Ascending aorta (tissue), 2 donors: ENCODE measurements at regions not wholly inside any gene's neighbourhood (a gene's known extent, or its start where the extent isn't known, plus 50 kb on each side); places are given as distances from the start of the nearest gene placed in this dataset.

Experiments used
- DNase-seq, 2 donors: peaks; one replicate each; pipeline ENCODE4 v3.0.0-alpha.2; 2019; ENCODE audit warnings: low spot score in 2 of 2
- H3K27ac ChIP-seq, 2 donors: fragments of 200-600 bp; sonication (generic); one replicate each; pipeline ENCODE4 v1.5.1; 2016 to 2017; ENCODE audit warnings: mild to moderate bottlenecking in 1 of 2
- H3K27me3 ChIP-seq: fragments of 200-600 bp; sonication (generic); one replicate; pipeline ENCODE4 v1.5.1; 2017
- H3K36me3 ChIP-seq, 2 donors: fragments of 200-600 bp; sonication (generic); one replicate each; pipeline ENCODE4 v1.5.1; 2016
- H3K4me1 ChIP-seq, 2 donors: fragments of 200-600 bp; sonication (generic); one replicate each; pipeline ENCODE4 v1.5.1; 2016 to 2017; ENCODE audit warnings: mild to moderate bottlenecking in 1 of 2
- H3K4me3 ChIP-seq, 2 donors: fragments of 200-600 bp; sonication (generic); one replicate each; pipeline ENCODE4 v1.5.1; 2016 to 2017; ENCODE audit warnings: mild to moderate bottlenecking in 1 of 2
- H3K9me3 ChIP-seq, 2 donors: fragments of 200-600 bp; sonication (generic); one replicate each; pipeline ENCODE4 v1.5.1; 2016
- intact Hi-C: fragments of 100-400 bp; cut with DNase I; formaldehyde crosslinking; loops from one replicate; pipeline ENCODE4 v1.15.1; 2023
- TF ChIP-seq, protein P1 (sequence below), 3 experiments: fragments of 200-600 bp in 2 of 3; fragments of 450-650 bp in 1 of 3; sonication (generic) in 2 of 3; IDR thresholded peaks; one replicate each; pipeline ENCODE4 v1.5.1; 2016 to 2019; ENCODE audit warnings: antibody characterized with exemption in 3 of 3, mild to moderate bottlenecking in 1 of 3, moderate library complexity in 1 of 3

DNA sequence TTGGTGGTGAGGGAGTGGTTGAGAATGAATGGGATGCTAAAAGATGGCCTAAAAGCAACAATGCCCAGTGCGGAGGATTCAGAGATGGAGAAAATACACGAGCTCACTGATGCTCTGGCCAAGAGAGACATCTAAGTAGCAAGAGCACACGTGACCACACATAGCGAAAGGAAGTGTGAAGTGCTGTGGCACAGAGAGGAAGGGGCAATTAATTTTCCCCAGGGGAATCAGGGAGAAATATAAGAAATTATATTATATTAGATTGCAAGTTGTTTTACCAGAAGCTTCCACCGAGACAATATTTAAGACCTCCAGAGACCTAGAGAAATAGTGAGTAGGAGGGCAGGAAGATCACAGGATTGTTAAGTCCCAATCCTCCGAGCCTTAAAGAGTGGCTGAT lies 80.6 kb downstream of the RCN1 start:
- no peak overlapping the region for H3K27ac ChIP-seq
- no peaks in the 10 kb centered on the region for H3K9me3 ChIP-seq
- H3K27me3 ChIP-seq = no peaks in the 10 kb centered on the region
- H3K4me1 ChIP-seq = no peaks in the 10 kb centered on the region
- intact Hi-C loops = loop anchor here (10.0 kb wide), 1 partner anchor 777 kb away; no protein-coding TSS in a partner anchor
- TF ChIP-seq, protein P1, sequence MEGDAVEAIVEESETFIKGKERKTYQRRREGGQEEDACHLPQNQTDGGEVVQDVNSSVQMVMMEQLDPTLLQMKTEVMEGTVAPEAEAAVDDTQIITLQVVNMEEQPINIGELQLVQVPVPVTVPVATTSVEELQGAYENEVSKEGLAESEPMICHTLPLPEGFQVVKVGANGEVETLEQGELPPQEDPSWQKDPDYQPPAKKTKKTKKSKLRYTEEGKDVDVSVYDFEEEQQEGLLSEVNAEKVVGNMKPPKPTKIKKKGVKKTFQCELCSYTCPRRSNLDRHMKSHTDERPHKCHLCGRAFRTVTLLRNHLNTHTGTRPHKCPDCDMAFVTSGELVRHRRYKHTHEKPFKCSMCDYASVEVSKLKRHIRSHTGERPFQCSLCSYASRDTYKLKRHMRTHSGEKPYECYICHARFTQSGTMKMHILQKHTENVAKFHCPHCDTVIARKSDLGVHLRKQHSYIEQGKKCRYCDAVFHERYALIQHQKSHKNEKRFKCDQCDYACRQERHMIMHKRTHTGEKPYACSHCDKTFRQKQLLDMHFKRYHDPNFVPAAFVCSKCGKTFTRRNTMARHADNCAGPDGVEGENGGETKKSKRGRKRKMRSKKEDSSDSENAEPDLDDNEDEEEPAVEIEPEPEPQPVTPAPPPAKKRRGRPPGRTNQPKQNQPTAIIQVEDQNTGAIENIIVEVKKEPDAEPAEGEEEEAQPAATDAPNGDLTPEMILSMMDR (IDR thresholded peaks at IDR 0.05) = no peak
- DNase-seq = no peak
- H3K36me3 ChIP-seq = no peaks in the 10 kb centered on the region
- no peak overlapping the region for H3K4me3 ChIP-seq

DNA sequence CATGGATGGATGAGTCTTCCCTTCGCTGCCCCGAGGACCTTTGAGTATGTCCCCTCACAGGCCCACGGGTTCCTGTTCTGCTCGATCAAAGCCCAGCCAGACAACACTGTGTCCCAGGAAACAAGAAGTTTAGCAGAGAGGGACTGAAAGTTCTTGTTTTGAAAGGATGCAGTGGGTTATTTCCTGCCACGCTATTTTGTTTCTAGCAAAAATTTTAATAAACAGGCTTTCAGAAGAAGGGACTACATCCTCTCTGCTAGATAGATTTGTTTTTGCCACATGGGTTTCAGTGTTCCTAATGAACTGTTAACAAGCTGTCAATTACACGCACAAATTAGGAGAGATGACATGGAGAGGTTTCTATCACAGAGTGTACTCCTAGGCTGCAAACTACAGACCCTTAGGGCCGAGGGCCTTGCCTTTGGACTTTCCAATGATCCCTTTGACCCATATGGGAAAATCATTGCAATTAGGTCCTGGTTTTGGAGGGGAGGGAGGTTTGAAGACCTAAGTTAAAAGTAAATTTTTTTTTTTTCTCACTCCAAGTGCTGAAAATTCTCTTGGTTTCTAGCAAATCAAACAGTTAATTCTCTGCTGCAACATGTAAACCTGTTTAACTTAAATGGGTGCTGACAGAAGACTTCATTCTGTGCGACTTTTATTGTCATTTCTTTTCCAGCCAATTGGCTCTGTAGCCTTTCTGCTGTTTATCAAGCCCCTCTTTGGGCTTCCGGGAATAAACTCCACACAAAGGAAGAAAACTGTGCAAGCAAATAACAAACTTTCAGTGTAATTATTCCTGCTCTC lies 81.4 kb downstream of the RCN1 start:
- H3K27me3 ChIP-seq = no peaks in the 10 kb centered on the region
- no peaks in the 10 kb centered on the region for H3K9me3 ChIP-seq
- TF ChIP-seq, protein P1 (IDR thresholded peaks at IDR 0.05) = no peak
- intact Hi-C loops = loop anchor here (10.0 kb wide), 1 partner anchor 777 kb away; no protein-coding TSS in a partner anchor
- H3K36me3 ChIP-seq = no peaks in the 10 kb centered on the region
- no peak overlapping the region for H3K27ac ChIP-seq
- peak overlapping the region in 1 of 2 donors; percentile 52 for H3K4me3 ChIP-seq
- no peak for DNase-seq
- no peaks in the 10 kb centered on the region for H3K4me1 ChIP-seq

DNA sequence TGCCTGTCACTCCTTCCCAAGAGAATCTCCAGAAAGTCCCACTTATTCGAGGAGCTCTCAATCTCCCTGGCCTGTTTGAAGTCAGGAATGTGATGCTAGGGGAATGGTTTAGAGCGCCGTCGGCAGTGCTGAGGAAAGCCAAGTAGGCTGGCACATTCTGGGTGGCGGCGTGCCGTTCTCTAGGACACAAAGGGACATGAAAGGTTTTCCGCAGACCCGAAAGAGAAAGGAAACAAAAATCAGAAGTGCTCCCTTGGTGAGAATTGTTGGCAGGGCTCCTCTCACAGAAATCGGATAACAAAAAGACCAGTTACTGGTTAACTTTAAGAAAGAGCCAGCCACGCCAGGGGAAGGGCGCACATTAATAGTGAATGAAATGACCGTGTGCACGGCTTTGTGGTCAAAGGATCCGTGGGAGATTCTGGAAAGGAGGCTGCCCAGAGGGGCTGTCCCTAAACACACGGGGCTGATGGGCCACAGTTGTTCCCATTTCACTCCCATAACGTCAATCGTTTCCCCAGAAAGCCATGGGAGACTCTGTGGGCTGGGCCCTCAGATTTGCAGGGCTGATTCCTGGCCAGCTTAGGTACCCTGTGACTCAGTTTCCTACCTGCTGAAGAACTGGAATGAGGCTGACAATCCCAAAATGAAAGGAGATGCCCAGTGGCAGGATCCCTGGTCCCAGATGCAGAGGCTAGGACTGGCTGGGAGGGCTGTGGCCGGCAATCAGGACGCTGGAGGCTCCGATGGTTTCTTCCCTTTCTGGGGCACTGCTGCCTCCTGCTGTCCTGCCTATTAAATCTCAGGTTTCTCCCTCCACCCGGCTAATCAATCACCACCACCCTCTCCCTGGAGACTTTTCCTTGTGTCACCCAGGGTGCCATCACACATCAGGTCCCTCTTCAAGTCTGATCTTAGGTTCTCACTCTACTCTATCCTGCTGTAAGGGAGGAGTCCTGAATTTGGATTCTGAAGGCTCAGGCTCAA lies 82.3 kb downstream of the RCN1 start:
- no peak overlapping the region for H3K27ac ChIP-seq
- intact Hi-C loops = loop anchor here (10.0 kb wide), 1 partner anchor 778 kb away; no protein-coding TSS in a partner anchor
- H3K4me3 ChIP-seq = peak overlapping the region in 1 of 2 donors; percentile 52
- H3K9me3 ChIP-seq = no peaks in the 10 kb centered on the region
- TF ChIP-seq, protein P1 (IDR thresholded peaks at IDR 0.05) = peak; percentile 39 to 65 (median 47)
- no peak for DNase-seq
- H3K36me3 ChIP-seq = no peaks in the 10 kb centered on the region
- H3K27me3 ChIP-seq = no peaks in the 10 kb centered on the region
- H3K4me1 ChIP-seq = no peaks in the 10 kb centered on the region

DNA sequence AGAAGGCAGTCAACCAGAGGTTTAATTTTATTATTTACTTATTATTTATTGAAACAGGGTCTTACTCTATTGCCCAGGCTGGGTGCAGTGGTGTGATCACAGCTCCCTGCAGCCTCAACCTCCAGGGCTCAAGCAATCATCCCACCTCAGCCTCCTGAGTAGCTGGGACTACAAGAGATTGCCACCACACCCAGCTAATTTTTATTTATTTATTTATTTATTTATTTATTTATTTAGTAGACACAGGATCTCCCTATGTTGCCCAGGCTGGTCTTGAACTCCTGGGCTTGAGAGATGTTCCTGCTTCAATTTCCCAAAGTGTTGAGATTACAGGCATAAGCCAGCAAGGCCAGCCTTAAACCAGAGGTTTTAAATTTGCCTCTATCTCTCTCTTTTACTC lies 83.1 kb downstream of the RCN1 start:
- H3K4me1 ChIP-seq = no peaks in the 10 kb centered on the region
- no peaks in the 10 kb centered on the region for H3K27me3 ChIP-seq
- intact Hi-C loops = loop anchor here (10.0 kb wide), 1 partner anchor 779 kb away; no protein-coding TSS in a partner anchor
- DNase-seq = no peak
- no peak overlapping the region for H3K4me3 ChIP-seq
- H3K9me3 ChIP-seq = no peaks in the 10 kb centered on the region
- H3K36me3 ChIP-seq = no peaks in the 10 kb centered on the region
- H3K27ac ChIP-seq = no peak overlapping the region
- TF ChIP-seq, protein P1 (IDR thresholded peaks at IDR 0.05) = no peak

DNA sequence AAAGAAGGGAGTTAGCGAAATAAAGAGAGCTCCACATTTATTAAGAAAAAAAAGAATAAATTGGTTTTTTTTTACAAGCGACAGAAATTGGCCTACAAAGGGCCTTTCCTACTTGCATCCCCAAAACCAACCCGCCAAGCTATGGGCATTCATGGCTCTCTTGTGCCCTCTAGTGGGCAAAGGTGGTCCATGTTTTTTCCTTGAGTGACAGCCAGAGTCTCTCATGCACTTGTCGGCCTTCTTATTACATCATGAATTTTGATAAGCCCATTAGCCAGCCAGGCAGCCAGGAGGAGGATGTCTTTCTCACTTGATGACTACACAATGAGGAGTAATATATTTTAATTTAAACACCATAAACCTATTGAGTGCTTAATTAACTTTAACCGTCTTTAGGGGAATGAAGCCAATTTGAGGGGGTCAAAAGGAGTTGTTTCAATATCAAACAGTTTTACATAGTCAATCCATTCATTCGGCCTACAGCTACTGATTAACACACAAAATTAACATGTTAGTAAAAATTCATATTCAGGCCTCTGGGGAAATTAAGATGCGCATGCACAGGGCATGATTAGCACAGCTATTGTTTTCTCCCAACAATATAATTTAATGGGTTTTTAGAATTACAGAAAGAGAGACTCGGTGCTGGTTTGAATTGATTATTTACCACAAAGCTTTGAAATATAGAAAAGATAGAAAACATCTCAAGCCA lies 85.5 kb downstream of the RCN1 start:
- H3K36me3 ChIP-seq = no peaks in the 10 kb centered on the region
- TF ChIP-seq, protein P1 (IDR thresholded peaks at IDR 0.05) = peak; percentile 57 to 91 (median 87)
- DNase-seq = peak in 1 of 2 donors; percentile 86

More for the DNA sequence above, 85.5 kb downstream of the RCN1 start:
- H3K27me3 ChIP-seq = no peaks in the 10 kb centered on the region
- no peaks in the 10 kb centered on the region for H3K4me1 ChIP-seq
- intact Hi-C loops = loop anchor here (1.0 to 10.0 kb wide), 2 partner anchors 124 to 782 kb away; no protein-coding TSS in a partner anchor
- H3K4me3 ChIP-seq = no peak overlapping the region
- H3K27ac ChIP-seq = no peak overlapping the region
- no peaks in the 10 kb centered on the region for H3K9me3 ChIP-seq
